ENCODE measurements at regions not wholly inside any gene's neighbourhood (a gene's known extent, or its start where the extent isn't known, plus 50 kb on each side); places are given as distances from the start of the nearest gene placed in this dataset.

- Histone ChIP-seq H3K4me3 (ENCODE audit: low read depth, low read length, poor library complexity, severe bottlenecking) (no peak overlapping the region), H3K36me3 (ENCODE audit: insufficient read depth, low read length, poor library complexity, severe bottlenecking) (no peaks in the 10 kb centered on the region), H3K27me3 (replicated peaks; ENCODE audit: insufficient read depth, low read depth, low read length, poor library complexity) (no peaks in the 10 kb centered on the region), H3K27ac (ENCODE audit: low read depth, low read length, poor library complexity, severe bottlenecking) (no peak overlapping the region), H3K9me3 (ENCODE audit: low read depth, low read length, poor library complexity, severe bottlenecking) (no peaks in the 10 kb centered on the region), H3K4me1 (ENCODE audit: insufficient read depth, low read length, poor library complexity, severe bottlenecking) (no peaks in the 10 kb centered on the region)
- peak; percentile 1 for DNase-seq (ENCODE audit: low spot score)
- no peak for TF ChIP-seq EZH2 (IDR thresholded peaks at IDR 0.05; ENCODE audit: borderline replicate concordance, low read depth, low read length, poor library complexity, severe bottlenecking)
- 0 out of 2 replicates have a peak, but pooled peaks have one; percentile 11 for TF ChIP-seq CTCF (conservative IDR thresholded peaks at IDR 0.05; ENCODE audit: low read depth, low read length)
- CTCF ChIA-PET: interaction anchor here (0.6 kb wide), 1 partner anchor 1446 kb away, joined by 14 read pairs; no protein-coding TSS in a partner anchor
- POLR2A ChIA-PET (ENCODE audit: low non-redundant PET): no interaction called here
- BruUV-seq (replicated peaks): no TSS peak
- intact Hi-C loops (cut with micrococcal nuclease; ENCODE audit: unreplicated experiment): no loop called here
These were observed 458.3 kb upstream of the ADAMTS5 start for GRCh38 chr21:27425172-27425571.

DNA sequence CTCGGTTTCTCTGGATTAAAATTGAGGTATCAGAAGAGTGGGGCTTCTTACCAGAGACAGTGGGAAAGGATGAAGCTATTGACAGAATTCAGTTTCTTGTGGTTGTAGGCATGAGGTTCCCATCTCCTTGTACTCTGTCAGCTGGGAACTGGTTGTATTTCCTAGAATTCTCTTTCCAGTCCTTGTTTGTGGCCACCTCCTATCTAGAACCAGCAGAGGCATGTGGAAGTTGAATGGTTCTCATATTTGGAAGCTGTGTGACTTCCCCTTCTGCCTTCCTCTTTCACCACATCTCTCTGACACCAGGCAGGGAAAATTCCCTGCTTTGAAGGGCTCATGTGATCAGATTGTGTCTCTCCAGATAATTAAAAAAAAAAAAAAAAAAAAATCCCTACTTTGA lies 457.7 kb upstream of the ADAMTS5 start:
- intact Hi-C loops (cut with micrococcal nuclease; ENCODE audit: unreplicated experiment): no loop called here
- DNase-seq (ENCODE audit: low spot score): no peak
- H3K4me1 ChIP-seq (ENCODE audit: insufficient read depth, low read length, poor library complexity, severe bottlenecking): no peaks in the 10 kb centered on the region
- H3K27ac ChIP-seq (ENCODE audit: low read depth, low read length, poor library complexity, severe bottlenecking): no peak overlapping the region
- ChIA-PET CTCF (no interaction called here), POLR2A (ENCODE audit: low non-redundant PET) (no interaction called here)
- no peak for TF ChIP-seq CTCF (conservative IDR thresholded peaks at IDR 0.05; ENCODE audit: low read depth, low read length)
- no peak for TF ChIP-seq EZH2 (IDR thresholded peaks at IDR 0.05; ENCODE audit: borderline replicate concordance, low read depth, low read length, poor library complexity, severe bottlenecking)
- H3K27me3 ChIP-seq (replicated peaks; ENCODE audit: insufficient read depth, low read depth, low read length, poor library complexity): no peaks in the 10 kb centered on the region
- no peak overlapping the region for H3K4me3 ChIP-seq (ENCODE audit: low read depth, low read length, poor library complexity, severe bottlenecking)
- H3K9me3 ChIP-seq (ENCODE audit: low read depth, low read length, poor library complexity, severe bottlenecking): no peaks in the 10 kb centered on the region
- no peaks in the 10 kb centered on the region for H3K36me3 ChIP-seq (ENCODE audit: insufficient read depth, low read length, poor library complexity, severe bottlenecking)
- no TSS peak for BruUV-seq (replicated peaks)

- H3K27me3 ChIP-seq (replicated peaks; ENCODE audit: insufficient read depth, low read depth, low read length, poor library complexity): no peaks in the 10 kb centered on the region
- no peaks in the 10 kb centered on the region for H3K4me1 ChIP-seq (ENCODE audit: insufficient read depth, low read length, poor library complexity, severe bottlenecking)
- no peak for TF ChIP-seq EZH2 (IDR thresholded peaks at IDR 0.05; ENCODE audit: borderline replicate concordance, low read depth, low read length, poor library complexity, severe bottlenecking)
- TF ChIP-seq CTCF (conservative IDR thresholded peaks at IDR 0.05; ENCODE audit: low read depth, low read length): no peak
- DNase-seq (ENCODE audit: low spot score): no peak
- BruUV-seq (replicated peaks): no TSS peak
- H3K27ac ChIP-seq (ENCODE audit: low read depth, low read length, poor library complexity, severe bottlenecking): no peak overlapping the region
- H3K4me3 ChIP-seq (ENCODE audit: low read depth, low read length, poor library complexity, severe bottlenecking): no peak overlapping the region
- CTCF ChIA-PET: no interaction called here
- intact Hi-C loops (cut with micrococcal nuclease; ENCODE audit: unreplicated experiment): no loop called here
- POLR2A ChIA-PET (ENCODE audit: low non-redundant PET): no interaction called here
- H3K36me3 ChIP-seq (ENCODE audit: insufficient read depth, low read length, poor library complexity, severe bottlenecking): no peaks in the 10 kb centered on the region
- no peaks in the 10 kb centered on the region for H3K9me3 ChIP-seq (ENCODE audit: low read depth, low read length, poor library complexity, severe bottlenecking)
These were observed 457.2 kb upstream of the ADAMTS5 start for GRCh38 chr21:27423906-27424595.

Measured in A673 (cell line).